HG03342 (cell line): ENCODE measurements at regions not wholly inside any gene's neighbourhood (a gene's known extent, or its start where the extent isn't known, plus 50 kb on each side); places are given as distances from the start of the nearest gene placed in this dataset.

Source experiments
- ATAC-seq: cut with Tn5 transposase; IDR thresholded peaks from one replicate; pipeline ENCODE4 v1.9.1; 2021; ENCODE audit warnings: mild to moderate bottlenecking, moderate library complexity; ENCODE audit not compliant: unreplicated experiment

- no peak for ATAC-seq
Observed at GRCh38 chr7:25789701-25790640, 362.0 kb upstream of the NFE2L3 start.

GRCh38 chr7:25790963-25791362, 361.0 kb upstream of the NFE2L3 start:
- ATAC-seq, result no peak

- ATAC-seq, result no peak
Observed at GRCh38 chr7:25792586-25792985, 359.4 kb upstream of the NFE2L3 start.

GRCh38 chr7:25795824-25796235, 356.2 kb upstream of the NFE2L3 start:
- no peak for ATAC-seq

GRCh38 chr7:25798344-25798743, 353.7 kb upstream of the NFE2L3 start:
- ATAC-seq, result no peak

GRCh38 chr7:25801214-25801613, 350.8 kb upstream of the NFE2L3 start:
- ATAC-seq, result no peak

GRCh38 chr7:25802057-25802456, 349.9 kb upstream of the NFE2L3 start:
- ATAC-seq, result no peak

- ATAC-seq, result no peak
Observed at GRCh38 chr7:25802473-25802872, 349.5 kb upstream of the NFE2L3 start.

- ATAC-seq, result no peak
Observed at GRCh38 chr7:25803117-25803887, 348.7 kb upstream of the NFE2L3 start.

- no peak for ATAC-seq
Observed at GRCh38 chr7:25804154-25804553, 347.8 kb upstream of the NFE2L3 start.

- ATAC-seq, result no peak
Observed at GRCh38 chr7:25805027-25805687, 346.8 kb upstream of the NFE2L3 start.

- ATAC-seq, result no peak
Observed at GRCh38 chr7:25807086-25807611, 344.8 kb upstream of the NFE2L3 start.

GRCh38 chr7:25809441-25809840, 342.6 kb upstream of the NFE2L3 start:
- no peak for ATAC-seq

- ATAC-seq, result no peak
Observed at GRCh38 chr7:25812086-25812850, 339.7 kb upstream of the NFE2L3 start.

GRCh38 chr7:25813381-25813780, 338.6 kb upstream of the NFE2L3 start:
- no peak for ATAC-seq

GRCh38 chr7:25815711-25816110, 336.3 kb upstream of the NFE2L3 start:
- no peak for ATAC-seq

- ATAC-seq, result no peak
Observed at GRCh38 chr7:25820432-25821040, 331.5 kb upstream of the NFE2L3 start.

- peak; percentile 78 for ATAC-seq
Observed at GRCh38 chr7:25821225-25821624, 330.8 kb upstream of the NFE2L3 start.

- ATAC-seq, result no peak
Observed at GRCh38 chr7:25822823-25823222, 329.2 kb upstream of the NFE2L3 start.

GRCh38 chr7:25823571-25823970, 328.4 kb upstream of the NFE2L3 start:
- ATAC-seq, result peak; percentile 72
